Type B pancreatic cell (in vitro differentiated cells): ENCODE measurements at regions not wholly inside any gene's neighbourhood (a gene's known extent, or its start where the extent isn't known, plus 50 kb on each side); places are given as distances from the start of the nearest gene placed in this dataset.

ENCODE experiments used
- DNase-seq: peaks from one replicate; pipeline ENCODE4 v3.0.0; 2021; ENCODE audit warnings: mixed read lengths; ENCODE audit not compliant: unreplicated experiment; ENCODE audit errors: extremely low spot score
- H3K27ac Mint-ChIP-seq: 2 replicates; pipeline ENCODE4 v1.8.0; 2021; ENCODE audit warnings: mild to moderate bottlenecking, mixed read lengths
- H3K27me3 Mint-ChIP-seq: 2 replicates; pipeline ENCODE4 v1.8.0; 2021; ENCODE audit warnings: mixed read lengths
- H3K36me3 Mint-ChIP-seq: 2 replicates; pipeline ENCODE4 v1.8.0; 2021; ENCODE audit warnings: mixed read lengths
- H3K4me1 Mint-ChIP-seq: one replicate; pipeline ENCODE4 v1.8.0; 2021; ENCODE audit warnings: mixed read lengths; ENCODE audit not compliant: unreplicated experiment
- H3K4me3 Mint-ChIP-seq: 2 replicates; pipeline ENCODE4 v1.8.0; 2021; ENCODE audit warnings: mild to moderate bottlenecking, mixed read lengths
- H3K9me3 Mint-ChIP-seq: 2 replicates; pipeline ENCODE4 v1.8.0; 2021; ENCODE audit warnings: mixed read lengths
- CTCF ChIP-seq: fragments of 200-600 bp; sonication (generic); conservative IDR thresholded peaks from 2 replicates; pipeline ENCODE4 v1.5.0; 2021; ENCODE audit warnings: antibody characterized with exemption, mild to moderate bottlenecking

GRCh38 chr5:107104040-107104995 is 566.4 kb downstream of the EFNA5 start:
- no peaks in the 10 kb centered on the region for H3K36me3 Mint-ChIP-seq
- no peak for TF ChIP-seq CTCF
- peaks cover 4% of the 10 kb centered on the region for H3K9me3 Mint-ChIP-seq
- DNase-seq = no peak
- H3K4me3 Mint-ChIP-seq = no peak overlapping the region
- peaks cover 10% of the 10 kb centered on the region for H3K4me1 Mint-ChIP-seq
- H3K27ac Mint-ChIP-seq = no peak overlapping the region
- H3K27me3 Mint-ChIP-seq = no peaks in the 10 kb centered on the region

GRCh38 chr5:107103522-107103921 is 567.2 kb downstream of the EFNA5 start:
- Mint-ChIP-seq H3K27ac (no peak overlapping the region), H3K36me3 (no peaks in the 10 kb centered on the region), H3K4me1 (peaks cover 10% of the 10 kb centered on the region), H3K4me3 (no peak overlapping the region), H3K9me3 (peaks cover 6% of the 10 kb centered on the region), H3K27me3 (no peaks in the 10 kb centered on the region)
- TF ChIP-seq CTCF = no peak
- no peak for DNase-seq

GRCh38 chr5:107100121-107100520 is 570.6 kb downstream of the EFNA5 start:
- no peak for DNase-seq
- H3K9me3 Mint-ChIP-seq = peaks cover 11% of the 10 kb centered on the region
- TF ChIP-seq CTCF = no peak
- H3K27me3 Mint-ChIP-seq = no peaks in the 10 kb centered on the region
- H3K4me1 Mint-ChIP-seq = peaks cover 10% of the 10 kb centered on the region
- no peak overlapping the region for H3K4me3 Mint-ChIP-seq
- H3K27ac Mint-ChIP-seq = no peak overlapping the region
- no peaks in the 10 kb centered on the region for H3K36me3 Mint-ChIP-seq

- Mint-ChIP-seq H3K4me1 (peaks cover 7% of the 10 kb centered on the region), H3K27me3 (no peaks in the 10 kb centered on the region), H3K4me3 (no peak overlapping the region), H3K27ac (no peak overlapping the region), H3K9me3 (peaks cover 11% of the 10 kb centered on the region), H3K36me3 (no peaks in the 10 kb centered on the region)
- no peak for TF ChIP-seq CTCF
- DNase-seq = no peak
Observed at GRCh38 chr5:107099506-107099905, 571.2 kb downstream of the EFNA5 start.

GRCh38 chr5:107092695-107093094 is 578.0 kb downstream of the EFNA5 start:
- Mint-ChIP-seq H3K27me3 (no peaks in the 10 kb centered on the region), H3K27ac (no peak overlapping the region), H3K36me3 (no peaks in the 10 kb centered on the region), H3K4me3 (no peak overlapping the region), H3K9me3 (no peaks in the 10 kb centered on the region), H3K4me1 (no peaks in the 10 kb centered on the region)
- no peak for DNase-seq
- TF ChIP-seq CTCF = no peak
